Epithelial cell of esophagus (primary cell): ENCODE measurements at regions not wholly inside any gene's neighbourhood (a gene's known extent, or its start where the extent isn't known, plus 50 kb on each side); places are given as distances from the start of the nearest gene placed in this dataset.

Experiments used
- DNase-seq: peaks from one replicate; pipeline ENCODE4 v3.0.0; 2010; ENCODE audit warnings: low read depth
- H3K4me3 ChIP-seq: 2 replicates; pipeline ENCODE4 v1.5.1; 2011; ENCODE audit warnings: mild to moderate bottlenecking, low read length, control low read depth
- TF ChIP-seq, protein P1 (sequence below): IDR thresholded peaks from 2 replicates; pipeline ENCODE4 v1.5.1; 2011; ENCODE audit warnings: low read depth, mild to moderate bottlenecking, low read length, control low read depth, inconsistent platforms; ENCODE audit not compliant: insufficient read depth; ENCODE audit errors: missing control alignments

DNA sequence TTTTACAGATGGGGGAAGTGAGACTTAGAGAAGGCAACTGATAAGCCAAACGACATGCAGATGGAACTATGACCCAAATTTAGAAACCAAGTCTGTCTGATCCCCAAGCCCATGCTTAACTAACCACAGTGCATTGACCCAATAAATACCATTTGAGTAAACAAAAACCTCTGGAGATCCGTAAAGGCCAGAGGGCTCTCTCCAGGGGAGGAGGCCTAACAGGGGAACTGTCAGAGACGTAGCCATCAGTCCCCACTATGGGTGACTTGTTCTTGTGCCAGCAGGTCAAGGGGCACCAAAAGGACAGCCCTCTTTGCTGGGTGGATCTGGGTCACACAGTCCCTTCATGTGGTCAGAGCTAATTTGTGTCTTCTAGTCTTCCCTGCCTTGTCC lies 420.2 kb downstream of the BCOR start:
- H3K4me3 ChIP-seq = no peak overlapping the region
- TF ChIP-seq, protein P1, sequence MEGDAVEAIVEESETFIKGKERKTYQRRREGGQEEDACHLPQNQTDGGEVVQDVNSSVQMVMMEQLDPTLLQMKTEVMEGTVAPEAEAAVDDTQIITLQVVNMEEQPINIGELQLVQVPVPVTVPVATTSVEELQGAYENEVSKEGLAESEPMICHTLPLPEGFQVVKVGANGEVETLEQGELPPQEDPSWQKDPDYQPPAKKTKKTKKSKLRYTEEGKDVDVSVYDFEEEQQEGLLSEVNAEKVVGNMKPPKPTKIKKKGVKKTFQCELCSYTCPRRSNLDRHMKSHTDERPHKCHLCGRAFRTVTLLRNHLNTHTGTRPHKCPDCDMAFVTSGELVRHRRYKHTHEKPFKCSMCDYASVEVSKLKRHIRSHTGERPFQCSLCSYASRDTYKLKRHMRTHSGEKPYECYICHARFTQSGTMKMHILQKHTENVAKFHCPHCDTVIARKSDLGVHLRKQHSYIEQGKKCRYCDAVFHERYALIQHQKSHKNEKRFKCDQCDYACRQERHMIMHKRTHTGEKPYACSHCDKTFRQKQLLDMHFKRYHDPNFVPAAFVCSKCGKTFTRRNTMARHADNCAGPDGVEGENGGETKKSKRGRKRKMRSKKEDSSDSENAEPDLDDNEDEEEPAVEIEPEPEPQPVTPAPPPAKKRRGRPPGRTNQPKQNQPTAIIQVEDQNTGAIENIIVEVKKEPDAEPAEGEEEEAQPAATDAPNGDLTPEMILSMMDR = no peak

DNA sequence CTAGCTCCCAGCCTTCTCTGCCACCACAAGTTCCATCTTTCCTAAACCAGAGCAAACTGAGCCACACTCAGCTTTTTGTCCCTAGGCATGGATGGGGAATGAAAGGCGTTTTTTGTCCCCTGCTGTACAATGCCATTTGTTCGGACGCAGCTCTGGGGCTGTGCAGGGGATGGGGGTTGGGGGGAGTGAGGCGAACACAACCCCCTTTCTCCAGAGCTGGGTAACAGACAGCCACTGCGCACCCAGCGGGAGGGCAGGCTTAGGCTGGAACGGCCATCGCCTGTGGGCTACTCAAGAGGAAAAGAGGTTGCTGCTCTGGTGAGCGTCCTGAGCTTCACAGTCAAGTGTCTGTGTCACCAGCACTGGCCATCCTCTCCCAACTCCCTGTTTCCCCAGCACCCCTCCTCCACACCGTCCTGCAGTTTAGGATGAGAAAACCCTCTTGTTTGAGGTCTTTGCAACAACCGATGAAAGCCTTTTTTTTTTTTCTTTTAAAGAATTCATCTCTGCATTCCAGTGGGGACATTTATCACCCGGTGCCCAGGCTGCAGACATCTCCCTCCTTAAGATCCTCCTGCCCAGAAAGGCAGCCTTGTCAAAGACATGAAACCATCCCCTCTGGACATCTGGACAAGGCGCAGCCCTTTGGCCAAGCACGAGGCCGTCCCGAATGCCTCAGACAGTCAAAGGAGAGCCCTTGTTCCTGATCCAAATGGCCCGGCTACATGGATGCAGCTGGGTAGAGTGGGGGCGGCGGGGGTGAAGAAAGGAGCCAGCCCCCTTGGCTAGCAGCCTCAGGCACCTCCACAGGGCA lies 419.6 kb downstream of the BCOR start:
- TF ChIP-seq, protein P1 = no peak
- no peak for DNase-seq
- no peak overlapping the region for H3K4me3 ChIP-seq

More for the DNA sequence above, 420.2 kb downstream of the BCOR start:
- DNase-seq = no peak

DNA sequence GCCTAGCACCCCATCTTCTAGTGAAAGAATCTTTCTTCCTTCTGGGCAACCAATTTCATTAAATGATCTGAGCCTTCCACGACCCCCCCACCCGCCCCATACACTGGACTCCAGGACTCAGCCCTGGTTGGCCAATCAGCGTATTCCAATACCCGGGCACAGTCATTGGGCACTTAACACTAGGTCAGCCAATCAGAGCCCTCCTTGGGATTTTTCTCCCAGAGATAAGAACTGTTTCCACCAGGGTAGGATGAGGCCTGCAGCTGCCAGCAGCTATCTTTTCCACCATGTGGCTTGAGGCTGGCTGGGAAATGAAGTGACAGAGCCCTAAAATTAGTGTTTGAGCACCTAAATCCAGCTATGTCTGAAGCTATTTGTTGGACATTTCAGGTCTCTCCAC lies 418.8 kb downstream of the BCOR start:
- no peak for DNase-seq
- no peak overlapping the region for H3K4me3 ChIP-seq
- TF ChIP-seq, protein P1 = no peak

DNA sequence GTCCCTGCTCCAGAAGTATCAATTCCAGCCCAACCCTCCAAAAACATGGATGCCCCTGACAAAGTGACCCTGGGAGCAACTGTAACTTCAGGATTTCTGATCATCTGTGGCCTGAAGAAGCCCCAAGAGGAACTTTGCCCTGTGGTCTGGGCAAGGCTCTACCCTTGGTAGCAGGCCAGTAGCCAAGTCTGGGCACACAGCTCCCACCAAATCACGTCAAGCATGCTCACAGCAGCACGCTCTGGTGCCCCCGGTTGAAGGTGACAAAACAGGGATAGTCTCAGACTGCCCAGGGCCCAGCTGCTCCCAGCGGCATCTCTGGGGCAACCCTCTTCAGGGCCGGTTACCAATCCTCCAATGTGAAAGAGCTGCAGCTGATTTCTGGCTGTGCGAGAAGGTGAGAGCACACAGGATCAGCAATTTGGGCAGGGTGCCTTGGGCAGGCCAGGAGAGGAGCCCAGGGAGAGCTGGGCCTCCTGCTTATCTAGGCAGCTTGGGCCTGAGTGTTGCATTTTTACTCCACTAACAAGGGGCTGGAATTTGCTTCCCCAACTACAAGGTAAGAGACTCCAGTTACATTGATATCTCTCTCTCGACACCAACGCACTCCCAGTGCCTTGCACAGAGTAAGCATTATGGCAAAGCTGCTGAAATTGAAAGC lies 418.1 kb downstream of the BCOR start:
- no peak overlapping the region for H3K4me3 ChIP-seq
- TF ChIP-seq, protein P1 = no peak
- DNase-seq = no peak

DNA sequence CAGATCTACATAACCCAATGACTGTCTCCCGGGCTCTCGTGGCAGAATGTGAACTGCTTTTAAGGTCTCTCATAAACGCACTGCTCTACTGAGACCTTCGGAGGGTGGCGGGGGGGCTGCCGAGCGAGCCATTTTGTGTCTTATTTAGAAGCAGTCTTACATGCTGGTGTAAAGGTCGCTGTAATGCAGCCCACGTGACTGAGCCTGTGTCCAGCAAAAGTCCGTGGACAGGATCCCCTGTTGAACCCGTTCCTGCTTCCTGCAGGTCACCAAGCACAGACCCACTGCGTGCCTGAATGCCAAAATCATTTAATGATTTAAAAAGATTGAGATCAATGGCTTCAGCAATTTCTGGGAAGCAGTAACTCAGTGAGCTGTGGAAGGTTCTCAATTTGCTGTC lies 415.9 kb downstream of the BCOR start:
- DNase-seq = no peak
- TF ChIP-seq, protein P1 = no peak

DNA sequence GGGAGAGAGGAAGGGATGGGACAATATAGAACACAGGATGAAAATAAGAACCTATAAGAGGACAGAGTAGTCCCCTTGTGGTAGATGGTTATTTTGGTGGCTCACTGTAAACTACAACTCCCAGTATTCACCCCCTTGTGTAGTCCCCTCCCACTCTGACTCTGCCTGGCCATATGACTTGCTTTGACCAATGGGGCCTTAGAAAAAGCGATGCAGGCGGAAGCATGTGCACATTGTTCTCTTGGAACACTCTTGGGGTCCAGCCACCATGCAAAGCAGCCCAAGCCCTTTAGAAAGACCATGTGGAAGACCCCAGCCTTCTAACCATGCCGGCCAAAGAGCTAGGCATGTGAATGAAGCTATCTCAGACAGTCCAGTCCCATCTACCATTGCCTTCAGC lies 415.0 kb downstream of the BCOR start:
- no peak overlapping the region for H3K4me3 ChIP-seq
- TF ChIP-seq, protein P1 = no peak
- no peak for DNase-seq

More for the DNA sequence above, 415.9 kb downstream of the BCOR start:
- H3K4me3 ChIP-seq = no peak overlapping the region
